Smooth muscle cell (in vitro differentiated cells): ENCODE measurements at regions not wholly inside any gene's neighbourhood (a gene's known extent, or its start where the extent isn't known, plus 50 kb on each side); places are given as distances from the start of the nearest gene placed in this dataset.

ENCODE experiments used
- DNase-seq: peaks from one replicate; lab custom pipeline; 2025; ENCODE audit not compliant: unreplicated experiment; lab: John Stamatoyannopoulos, UW
- H2AFZ ChIP-seq: fragments of 200-600 bp; sonication (generic); 2 replicates; pipeline ENCODE4 v1.6.0; 2016; ENCODE audit warnings: antibody characterized with exemption, low read depth, mild to moderate bottlenecking
- H3F3A ChIP-seq: fragments of 200-600 bp; sonication (generic); 2 replicates; pipeline ENCODE4 v1.6.0; 2017; ENCODE audit warnings: antibody characterized with exemption, low read depth
- H3K27ac ChIP-seq: fragments of 200-600 bp; sonication (generic); 2 replicates; pipeline ENCODE4 v1.5.1; 2016; ENCODE audit warnings: low read depth, mild to moderate bottlenecking
- H3K27me3 ChIP-seq: fragments of 200-600 bp; sonication (generic); 2 replicates; pipeline ENCODE4 v1.6.1; 2016; ENCODE audit warnings: low read depth, mild to moderate bottlenecking
- H3K36me3 ChIP-seq: fragments of 200-600 bp; sonication (generic); 2 replicates; pipeline ENCODE4 v1.5.1; 2016; ENCODE audit warnings: low read depth
- H3K4me1 ChIP-seq: fragments of 200-600 bp; sonication (generic); 2 replicates; pipeline ENCODE4 v1.5.1; 2016; ENCODE audit warnings: low read depth
- H3K4me2 ChIP-seq: fragments of 200-600 bp; sonication (generic); 2 replicates; pipeline ENCODE4 v1.6.0; 2016; ENCODE audit warnings: mild to moderate bottlenecking
- H3K4me3 ChIP-seq: fragments of 200-600 bp; sonication (generic); 2 replicates; pipeline ENCODE4 v1.5.1; 2016; ENCODE audit warnings: mild to moderate bottlenecking
- H3K79me2 ChIP-seq: fragments of 200-600 bp; sonication (generic); 2 replicates; pipeline ENCODE4 v1.6.0; 2016; ENCODE audit warnings: low read depth, mild to moderate bottlenecking
- H3K9ac ChIP-seq: fragments of 200-600 bp; sonication (generic); 2 replicates; pipeline ENCODE4 v1.6.0; 2016; ENCODE audit warnings: low read depth
- H3K9me3 ChIP-seq: fragments of 200-600 bp; sonication (generic); replicated peaks from 2 replicates; pipeline ENCODE4 v1.5.1; 2016; ENCODE audit warnings: low read depth
- H4K20me1 ChIP-seq: fragments of 200-600 bp; sonication (generic); 2 replicates; pipeline ENCODE4 v1.6.0; 2016; ENCODE audit warnings: low read depth
- CTCF ChIP-seq: fragments of 200-600 bp; sonication (generic); IDR thresholded peaks from 2 replicates; pipeline ENCODE4 v1.5.1; 2017; ENCODE audit warnings: borderline replicate concordance, mild to moderate bottlenecking, antibody characterized with exemption; ENCODE audit not compliant: insufficient read depth, poor library complexity, severe bottlenecking
- WGBS: methylation state at CpG from one replicate; pipeline ENCODE4 v1.1.7; 2016; ENCODE audit warnings: low lambda C conversion rate; 5-methylcytosine and 5-hydroxymethylcytosine counted together

GRCh38 chr19:31718898-31719297 is 369.7 kb upstream of the TSHZ3 start:
- no peaks in the 10 kb centered on the region for H3K36me3 ChIP-seq
- H2AFZ ChIP-seq, result no peak overlapping the region
- no peaks in the 10 kb centered on the region for H3K4me1 ChIP-seq
- H3K4me2 ChIP-seq, result no peak overlapping the region
- H4K20me1 ChIP-seq, result no peaks in the 10 kb centered on the region
- no peaks in the 10 kb centered on the region for H3K9me3 ChIP-seq
- H3K79me2 ChIP-seq, result no peaks in the 10 kb centered on the region
- no peak for TF ChIP-seq CTCF
- no peak overlapping the region for H3K4me3 ChIP-seq
- no peak for DNase-seq
- 94% methylated on average over 10 of the region's 10 CpGs for WGBS
- H3F3A ChIP-seq, result no peaks in the 10 kb centered on the region
- H3K27ac ChIP-seq, result no peak overlapping the region
- no peak overlapping the region for H3K9ac ChIP-seq
- H3K27me3 ChIP-seq, result no peaks in the 10 kb centered on the region

- H3K27me3 ChIP-seq, result no peaks in the 10 kb centered on the region
- 90% methylated on average over 1 of the region's 1 CpG for WGBS
- H2AFZ ChIP-seq, result no peak overlapping the region
- H3F3A ChIP-seq, result no peaks in the 10 kb centered on the region
- no peak overlapping the region for H3K4me2 ChIP-seq
- no peak overlapping the region for H3K4me3 ChIP-seq
- no peaks in the 10 kb centered on the region for H3K4me1 ChIP-seq
- H3K36me3 ChIP-seq, result no peaks in the 10 kb centered on the region
- no peak overlapping the region for H3K27ac ChIP-seq
- no peaks in the 10 kb centered on the region for H3K9me3 ChIP-seq
- H3K9ac ChIP-seq, result no peak overlapping the region
- DNase-seq, result no peak
- no peaks in the 10 kb centered on the region for H4K20me1 ChIP-seq
- no peak for TF ChIP-seq CTCF
- no peaks in the 10 kb centered on the region for H3K79me2 ChIP-seq
Measured at GRCh38 chr19:31723101-31723500, 373.9 kb upstream of the TSHZ3 start.

GRCh38 chr19:31725051-31725450 is 375.8 kb upstream of the TSHZ3 start:
- Histone ChIP-seq H3K4me1 (no peaks in the 10 kb centered on the region), H3K36me3 (no peaks in the 10 kb centered on the region), H3K9ac (no peak overlapping the region), H3K27ac (no peak overlapping the region), H2AFZ (no peak overlapping the region), H3K27me3 (no peaks in the 10 kb centered on the region), H3K9me3 (no peaks in the 10 kb centered on the region), H4K20me1 (no peaks in the 10 kb centered on the region), H3K4me3 (no peak overlapping the region), H3K4me2 (no peak overlapping the region), H3K79me2 (no peaks in the 10 kb centered on the region), H3F3A (no peaks in the 10 kb centered on the region)
- TF ChIP-seq CTCF, result no peak
- no peak for DNase-seq
- WGBS, result 48% methylated on average over 3 of the region's 3 CpGs

GRCh38 chr19:31727536-31727935 is 378.3 kb upstream of the TSHZ3 start:
- Histone ChIP-seq H3K36me3 (no peaks in the 10 kb centered on the region), H3K79me2 (no peaks in the 10 kb centered on the region), H4K20me1 (no peaks in the 10 kb centered on the region), H3K27me3 (peaks cover 4% of the 10 kb centered on the region), H2AFZ (no peak overlapping the region), H3K27ac (no peak overlapping the region), H3K9ac (no peak overlapping the region), H3K4me2 (no peak overlapping the region), H3K9me3 (no peaks in the 10 kb centered on the region), H3F3A (no peaks in the 10 kb centered on the region), H3K4me1 (no peaks in the 10 kb centered on the region), H3K4me3 (no peak overlapping the region)
- DNase-seq, result no peak
- TF ChIP-seq CTCF, result no peak
- WGBS, result 95% methylated on average over 10 of the region's 10 CpGs
